Neural cell (in vitro differentiated cells): ENCODE measurements at regions not wholly inside any gene's neighbourhood (a gene's known extent, or its start where the extent isn't known, plus 50 kb on each side); places are given as distances from the start of the nearest gene placed in this dataset.

Experiments used
- H2AFZ ChIP-seq: fragments of 200-600, 300-800 bp; sonication (generic), shearing (Covaris generic); 2 replicates; pipeline ENCODE4 v1.6.0; 2014; ENCODE audit warnings: low read depth, mild to moderate bottlenecking, antibody characterized with exemption, low read length, moderate library complexity
- H3F3A ChIP-seq: fragments of 200-600 bp; shearing (Covaris generic); 2 replicates; pipeline ENCODE4 v1.6.1; 2016; ENCODE audit warnings: mild to moderate bottlenecking, moderate library complexity, mixed read lengths, antibody characterized with exemption, low read length; ENCODE audit not compliant: insufficient read depth, poor library complexity, severe bottlenecking
- H3K27ac ChIP-seq: fragments of 200-600, 300-800 bp; sonication (generic), shearing (Covaris generic); 2 replicates; pipeline ENCODE4 v1.5.1; 2014; ENCODE audit warnings: mild to moderate bottlenecking, low read length, moderate library complexity
- H3K27me3 ChIP-seq: fragments of 300-800, 200-600 bp; sonication (generic), shearing (Covaris generic); 2 replicates; pipeline ENCODE4 v1.6.0; 2014; ENCODE audit warnings: mild to moderate bottlenecking, low read depth, low read length, moderate library complexity; ENCODE audit not compliant: insufficient read depth
- H3K36me3 ChIP-seq: fragments of 300-800, 200-600 bp; sonication (generic), shearing (Covaris generic); 2 replicates; pipeline ENCODE4 v1.5.1; 2014; ENCODE audit warnings: mild to moderate bottlenecking, antibody characterized with exemption, low read length, moderate library complexity; ENCODE audit not compliant: insufficient read depth
- H3K4me2 ChIP-seq: fragments of 300-800, 200-600 bp; sonication (generic), shearing (Covaris generic); 2 replicates; pipeline ENCODE4 v1.6.0; 2014; ENCODE audit warnings: mild to moderate bottlenecking, low read length
- H3K4me3 ChIP-seq: fragments of 300-800, 200-600 bp; sonication (generic), shearing (Covaris generic); 2 replicates; pipeline ENCODE4 v1.5.1; 2014; ENCODE audit warnings: mild to moderate bottlenecking, low read length, moderate library complexity
- H3K79me2 ChIP-seq: fragments of 200-600 bp; shearing (Covaris generic); replicated peaks from 2 replicates; pipeline ENCODE4 v1.6.0; 2014; ENCODE audit warnings: mild to moderate bottlenecking, low read length, moderate library complexity; ENCODE audit not compliant: insufficient read depth
- H3K9ac ChIP-seq: fragments of 300-800, 200-600 bp; sonication (generic), shearing (Covaris generic); 2 replicates; pipeline ENCODE4 v1.6.1; 2016; ENCODE audit warnings: mild to moderate bottlenecking, low read length, mixed read lengths
- H3K9me2 ChIP-seq: fragments of 200-600 bp; shearing (Covaris generic); 2 replicates; pipeline ENCODE4 v1.6.1; 2016; ENCODE audit warnings: mild to moderate bottlenecking, low read length, mixed read lengths; ENCODE audit not compliant: insufficient read depth
- H3K9me3 ChIP-seq: fragments of 200-600, 300-800 bp; sonication (generic), shearing (Covaris generic); 2 replicates; pipeline ENCODE4 v1.6.1; 2016; ENCODE audit warnings: mild to moderate bottlenecking, mixed run types, low read length, moderate library complexity, mixed read lengths
- H4K20me1 ChIP-seq: fragments of 200-600 bp; shearing (Covaris generic); 2 replicates; pipeline ENCODE4 v1.6.1; 2016; ENCODE audit warnings: mild to moderate bottlenecking, mixed run types; ENCODE audit not compliant: insufficient read depth
- CTCF ChIP-seq: fragments of 450-650 bp; IDR thresholded peaks from 2 replicates; pipeline ENCODE4 v1.5.1; 2014; ENCODE audit warnings: antibody characterized with exemption, mild to moderate bottlenecking, moderate library complexity; ENCODE audit not compliant: poor library complexity, severe bottlenecking
- EP300 ChIP-seq: fragments of 450-650 bp; conservative IDR thresholded peaks from 2 replicates; pipeline ENCODE4 v1.6.1; 2014; ENCODE audit warnings: antibody characterized with exemption, mild to moderate bottlenecking, moderate library complexity; ENCODE audit not compliant: poor library complexity, severe bottlenecking
- EZH2 ChIP-seq: fragments of 200-600, 300-800 bp; shearing (Covaris generic), sonication (generic); IDR thresholded peaks from 2 replicates; pipeline ENCODE4 v1.6.1; 2014; ENCODE audit warnings: antibody characterized with exemption, low read length, borderline replicate concordance, mild to moderate bottlenecking; ENCODE audit not compliant: insufficient read depth, poor library complexity, severe bottlenecking
- MXI1 ChIP-seq: fragments of 450-650 bp; conservative IDR thresholded peaks from 2 replicates; pipeline ENCODE4 v1.6.1; 2014; ENCODE audit warnings: antibody characterized with exemption, mild to moderate bottlenecking; ENCODE audit not compliant: poor library complexity, severe bottlenecking
- POLR2AphosphoS5 ChIP-seq: IDR thresholded peaks from 2 replicates; pipeline ENCODE4 v1.6.1; 2012
- RAD21 ChIP-seq: fragments of 450-650 bp; conservative IDR thresholded peaks from 2 replicates; pipeline ENCODE4 v1.6.1; 2014; ENCODE audit warnings: antibody characterized with exemption, mild to moderate bottlenecking, moderate library complexity
- REST ChIP-seq: IDR thresholded peaks from 2 replicates; pipeline ENCODE4 v1.6.1; 2012; ENCODE audit warnings: borderline replicate concordance
- SMC3 ChIP-seq: fragments of 450-650 bp; conservative IDR thresholded peaks from 2 replicates; pipeline ENCODE4 v1.6.1; 2014; ENCODE audit warnings: antibody characterized with exemption, mild to moderate bottlenecking, moderate library complexity; ENCODE audit not compliant: poor library complexity
- TAF1 ChIP-seq: IDR thresholded peaks from 2 replicates; pipeline ENCODE4 v1.6.1; 2012; ENCODE audit warnings: low read depth

- H3K27ac ChIP-seq, result no peak overlapping the region
- H3K4me3 ChIP-seq, result no peak overlapping the region
- H3K27me3 ChIP-seq, result no peaks in the 10 kb centered on the region
- H3K4me2 ChIP-seq, result no peak overlapping the region
- no peaks in the 10 kb centered on the region for H4K20me1 ChIP-seq
- no peaks in the 10 kb centered on the region for H3K79me2 ChIP-seq
- H3K9ac ChIP-seq, result no peak overlapping the region
- peaks cover 2% of the 10 kb centered on the region for H3K9me3 ChIP-seq
- H3K9me2 ChIP-seq, result no peaks in the 10 kb centered on the region
- no peaks in the 10 kb centered on the region for H3K36me3 ChIP-seq
- H2AFZ ChIP-seq, result no peak overlapping the region
- TF ChIP-seq POLR2AphosphoS5, result no peak
- no peak for TF ChIP-seq EP300
- TF ChIP-seq REST, result no peak
- TF ChIP-seq RAD21, result no peak
- no peak for TF ChIP-seq SMC3
- H3F3A ChIP-seq, result no peaks in the 10 kb centered on the region
Measured at GRCh38 chr4:97134456-97134855, 1008.8 kb downstream of the STPG2 start.

- Histone ChIP-seq H3K27me3 (no peaks in the 10 kb centered on the region), H3K9me3 (no peaks in the 10 kb centered on the region), H4K20me1 (no peaks in the 10 kb centered on the region), H3K9me2 (no peaks in the 10 kb centered on the region), H2AFZ (no peak overlapping the region), H3K36me3 (no peaks in the 10 kb centered on the region), H3K79me2 (no peaks in the 10 kb centered on the region), H3F3A (no peaks in the 10 kb centered on the region), H3K27ac (no peak overlapping the region), H3K4me2 (no peak overlapping the region), H3K4me3 (no peak overlapping the region), H3K9ac (no peak overlapping the region)
- TF ChIP-seq SMC3 (no peak), MXI1 (no peak), CTCF (no peak), REST (no peak), TAF1 (no peak), POLR2AphosphoS5 (no peak), EZH2 (no peak), EP300 (no peak), RAD21 (no peak)
Measured at GRCh38 chr4:97139791-97140190, 1003.5 kb downstream of the STPG2 start.
